Activated T-helper 17 cell treated with anti-CD3 and anti-CD28 coated beads, Interleukin-2, amount 50 U/mL, for 72 hours (primary cell): ENCODE measurements at regions not wholly inside any gene's neighbourhood (a gene's known extent, or its start where the extent isn't known, plus 50 kb on each side); places are given as distances from the start of the nearest gene placed in this dataset.
A peak's percentile ranks its signal among the peaks of the same experiment; 100 is the strongest.

ENCODE experiments used
- ATAC-seq: fragments of 150-1000 bp; cut with Tn5 transposase; replicated peaks from 2 replicates; pipeline ENCODE4 v1.10.0; 2021; ENCODE audit warnings: mild to moderate bottlenecking, moderate library complexity
- H3K27ac Mint-ChIP-seq: one replicate; pipeline ENCODE4 v1.8.0; 2022; ENCODE audit warnings: mixed read lengths
- H3K27me3 Mint-ChIP-seq: one replicate; pipeline ENCODE4 v1.8.0; 2022; ENCODE audit warnings: mixed read lengths
- H3K36me3 Mint-ChIP-seq: one replicate; pipeline ENCODE4 v1.8.0; 2022; ENCODE audit warnings: low read depth, mild to moderate bottlenecking, mixed read lengths
- H3K4me1 Mint-ChIP-seq: one replicate; pipeline ENCODE4 v1.8.0; 2022; ENCODE audit warnings: mixed read lengths
- H3K4me3 Mint-ChIP-seq: one replicate; pipeline ENCODE4 v1.8.0; 2022; ENCODE audit warnings: mild to moderate bottlenecking, mixed read lengths
- H3K9me3 Mint-ChIP-seq: one replicate; pipeline ENCODE4 v1.8.0; 2022; ENCODE audit warnings: mixed read lengths

GRCh38 chr2:128495996-128496547 lies 177.4 kb upstream of the HS6ST1 start:
- Mint-ChIP-seq H3K27me3 (no peaks in the 10 kb centered on the region), H3K36me3 (no peaks in the 10 kb centered on the region), H3K4me3 (no peak overlapping the region), H3K9me3 (no peaks in the 10 kb centered on the region), H3K27ac (no peak overlapping the region), H3K4me1 (no peaks in the 10 kb centered on the region)
- no peak for ATAC-seq

GRCh38 chr2:128496700-128497099 lies 178.0 kb upstream of the HS6ST1 start:
- Mint-ChIP-seq H3K27ac (no peak overlapping the region), H3K27me3 (no peaks in the 10 kb centered on the region), H3K36me3 (no peaks in the 10 kb centered on the region), H3K9me3 (no peaks in the 10 kb centered on the region), H3K4me3 (no peak overlapping the region), H3K4me1 (no peaks in the 10 kb centered on the region)
- ATAC-seq, result no peak

GRCh38 chr2:128497461-128497860 lies 178.8 kb upstream of the HS6ST1 start:
- ATAC-seq, result no peak
- H3K4me3 Mint-ChIP-seq, result no peak overlapping the region
- H3K27ac Mint-ChIP-seq, result no peak overlapping the region
- H3K27me3 Mint-ChIP-seq, result no peaks in the 10 kb centered on the region
- no peaks in the 10 kb centered on the region for H3K36me3 Mint-ChIP-seq
- H3K4me1 Mint-ChIP-seq, result no peaks in the 10 kb centered on the region
- no peaks in the 10 kb centered on the region for H3K9me3 Mint-ChIP-seq

- no peaks in the 10 kb centered on the region for H3K27me3 Mint-ChIP-seq
These were observed 179.4 kb upstream of the HS6ST1 start for GRCh38 chr2:128498086-128498485.

DNA sequence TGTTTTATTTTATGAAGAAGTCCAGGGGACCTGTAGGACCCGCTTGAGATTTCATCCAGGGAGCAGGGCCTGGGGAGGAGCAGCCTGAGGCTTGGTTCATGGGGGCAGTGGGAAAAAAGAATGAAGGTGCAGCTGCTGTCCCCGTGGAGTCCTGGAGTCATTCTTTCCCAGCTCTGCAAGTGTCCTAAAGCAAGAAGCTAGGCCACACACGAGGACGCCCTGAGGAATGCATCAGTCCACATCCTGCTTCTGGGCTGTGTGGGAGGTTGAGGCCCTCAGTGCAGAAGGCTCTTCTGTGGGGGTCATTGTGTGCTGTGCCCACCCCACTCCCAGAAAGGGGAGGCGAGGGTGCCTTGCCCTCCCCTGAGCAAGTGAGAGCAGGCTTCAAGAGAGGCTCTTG lies 179.9 kb upstream of the HS6ST1 start:
- H3K4me1 Mint-ChIP-seq, result no peaks in the 10 kb centered on the region
- no peaks in the 10 kb centered on the region for H3K36me3 Mint-ChIP-seq
- no peak overlapping the region for H3K27ac Mint-ChIP-seq
- ATAC-seq, result no peak
- no peak overlapping the region for H3K4me3 Mint-ChIP-seq
- H3K9me3 Mint-ChIP-seq, result no peaks in the 10 kb centered on the region
- H3K27me3 Mint-ChIP-seq, result no peaks in the 10 kb centered on the region

More at GRCh38 chr2:128498086-128498485, 179.4 kb upstream of the HS6ST1 start:
- ATAC-seq, result no peak
- H3K27ac Mint-ChIP-seq, result no peak overlapping the region
- H3K4me1 Mint-ChIP-seq, result no peaks in the 10 kb centered on the region
- no peak overlapping the region for H3K4me3 Mint-ChIP-seq
- no peaks in the 10 kb centered on the region for H3K36me3 Mint-ChIP-seq
- H3K9me3 Mint-ChIP-seq, result no peaks in the 10 kb centered on the region

DNA sequence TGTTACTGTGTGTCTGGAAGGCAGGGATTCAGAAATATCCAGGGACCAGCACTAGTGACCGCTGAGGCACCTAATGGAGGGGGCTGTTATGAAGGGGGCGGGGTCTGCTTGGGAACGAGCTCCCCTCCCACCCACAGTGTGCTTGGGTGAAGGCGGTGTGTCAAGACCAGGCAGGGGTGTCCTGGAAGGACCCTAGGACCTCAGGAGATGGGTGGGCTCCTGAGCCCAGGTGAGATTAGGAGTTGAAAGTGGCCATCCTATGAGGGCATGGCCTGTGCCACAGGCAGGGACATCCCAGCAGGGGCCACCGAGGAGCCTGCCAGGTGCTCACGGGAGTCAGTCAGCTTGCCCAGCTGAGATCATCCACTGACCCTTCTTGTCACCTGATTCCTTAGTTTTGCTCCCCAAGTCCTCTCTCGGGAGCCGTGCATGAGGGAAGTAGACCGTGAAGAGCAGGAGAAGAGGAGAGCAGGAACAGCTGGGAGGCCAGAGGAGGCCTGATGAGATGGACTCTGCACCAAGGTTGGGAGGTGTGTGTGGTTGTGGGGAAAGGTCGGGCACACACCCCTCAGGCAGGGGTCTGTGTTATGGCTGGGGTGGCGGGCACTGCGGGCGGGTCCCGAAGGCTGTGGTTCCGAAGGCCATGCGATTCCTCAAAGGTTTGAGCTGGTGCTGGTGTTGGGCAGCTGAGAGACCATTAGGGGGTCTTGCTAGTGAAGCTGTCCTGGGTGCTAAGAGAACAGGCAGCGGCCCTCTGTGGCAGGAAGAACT lies 180.9 kb upstream of the HS6ST1 start:
- no peak for ATAC-seq
- Mint-ChIP-seq H3K36me3 (no peaks in the 10 kb centered on the region), H3K27me3 (no peaks in the 10 kb centered on the region), H3K4me1 (no peaks in the 10 kb centered on the region), H3K27ac (no peak overlapping the region), H3K4me3 (no peak overlapping the region), H3K9me3 (no peaks in the 10 kb centered on the region)

GRCh38 chr2:128500138-128500800 lies 181.6 kb upstream of the HS6ST1 start:
- Mint-ChIP-seq H3K4me3 (no peak overlapping the region), H3K36me3 (no peaks in the 10 kb centered on the region), H3K27me3 (no peaks in the 10 kb centered on the region), H3K27ac (no peak overlapping the region), H3K4me1 (no peaks in the 10 kb centered on the region), H3K9me3 (no peaks in the 10 kb centered on the region)
- ATAC-seq, result no peak

GRCh38 chr2:128501006-128501690 lies 182.5 kb upstream of the HS6ST1 start:
- H3K9me3 Mint-ChIP-seq, result no peaks in the 10 kb centered on the region
- no peak overlapping the region for H3K27ac Mint-ChIP-seq
- no peaks in the 10 kb centered on the region for H3K4me1 Mint-ChIP-seq
- peak; percentile 9 for ATAC-seq
- H3K27me3 Mint-ChIP-seq, result no peaks in the 10 kb centered on the region
- H3K4me3 Mint-ChIP-seq, result no peak overlapping the region
- H3K36me3 Mint-ChIP-seq, result no peaks in the 10 kb centered on the region

GRCh38 chr2:128501700-128502099 lies 183.0 kb upstream of the HS6ST1 start:
- Mint-ChIP-seq H3K9me3 (no peaks in the 10 kb centered on the region), H3K27me3 (no peaks in the 10 kb centered on the region), H3K27ac (no peak overlapping the region), H3K4me1 (no peaks in the 10 kb centered on the region), H3K4me3 (no peak overlapping the region), H3K36me3 (no peaks in the 10 kb centered on the region)
- ATAC-seq, result no peak

- Mint-ChIP-seq H3K4me1 (no peaks in the 10 kb centered on the region), H3K27ac (no peak overlapping the region), H3K27me3 (no peaks in the 10 kb centered on the region), H3K36me3 (no peaks in the 10 kb centered on the region), H3K4me3 (no peak overlapping the region), H3K9me3 (no peaks in the 10 kb centered on the region)
- no peak for ATAC-seq
These were observed 183.5 kb upstream of the HS6ST1 start for GRCh38 chr2:128502200-128502599.

GRCh38 chr2:128502638-128503246 lies 184.1 kb upstream of the HS6ST1 start:
- Mint-ChIP-seq H3K36me3 (no peaks in the 10 kb centered on the region), H3K9me3 (no peaks in the 10 kb centered on the region), H3K27me3 (no peaks in the 10 kb centered on the region), H3K4me3 (no peak overlapping the region), H3K4me1 (no peaks in the 10 kb centered on the region), H3K27ac (no peak overlapping the region)
- ATAC-seq, result no peak

- H3K36me3 Mint-ChIP-seq, result no peaks in the 10 kb centered on the region
- no peaks in the 10 kb centered on the region for H3K27me3 Mint-ChIP-seq
- H3K4me3 Mint-ChIP-seq, result no peak overlapping the region
- H3K4me1 Mint-ChIP-seq, result no peaks in the 10 kb centered on the region
- ATAC-seq, result no peak
- H3K27ac Mint-ChIP-seq, result no peak overlapping the region
- no peaks in the 10 kb centered on the region for H3K9me3 Mint-ChIP-seq
These were observed 185.0 kb upstream of the HS6ST1 start for GRCh38 chr2:128503399-128504245.

DNA sequence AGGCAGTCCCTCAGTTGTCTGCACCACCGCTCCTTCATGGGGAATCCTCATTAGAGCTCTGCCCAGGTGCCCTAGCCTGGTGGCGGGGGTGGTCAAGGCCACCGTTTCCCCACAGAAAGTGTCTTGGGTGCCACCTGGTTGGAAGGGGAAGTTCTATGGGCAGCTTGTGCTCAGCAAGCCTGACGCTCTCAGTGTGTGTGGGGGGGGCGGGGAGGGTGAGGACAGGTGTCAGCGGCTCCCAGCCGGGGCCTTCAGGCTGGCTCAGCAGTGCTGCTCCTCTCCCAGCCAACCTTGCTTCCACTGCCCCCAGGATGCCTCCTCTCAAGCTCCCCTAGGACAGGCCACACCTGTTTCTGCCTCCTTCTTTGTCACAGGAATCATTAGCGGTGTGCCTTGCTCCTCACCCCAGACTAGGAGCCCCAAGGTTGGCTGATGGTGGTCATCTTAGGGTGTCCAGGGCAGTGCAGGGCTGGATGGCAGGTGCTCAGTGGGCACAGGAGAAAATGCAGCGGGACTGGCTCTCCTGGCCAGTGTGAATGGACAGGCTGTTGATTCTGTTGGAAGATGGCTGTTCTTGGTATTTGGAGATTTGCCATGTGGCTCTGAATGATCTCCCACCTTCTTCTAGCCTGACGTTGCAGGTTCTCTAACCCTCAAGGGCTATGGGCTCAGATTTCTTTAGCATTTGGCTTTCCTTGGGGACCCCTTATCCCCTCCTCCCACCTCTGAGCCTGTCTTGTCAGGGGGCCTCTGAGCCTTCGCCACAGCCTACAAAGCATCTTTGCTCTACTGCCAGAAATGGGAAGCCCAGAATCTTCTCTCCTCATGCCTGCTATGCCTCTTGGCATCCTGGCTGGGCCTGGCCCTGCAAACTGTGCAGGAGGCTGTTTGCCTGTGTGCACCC lies 185.8 kb upstream of the HS6ST1 start:
- no peaks in the 10 kb centered on the region for H3K27me3 Mint-ChIP-seq
- H3K27ac Mint-ChIP-seq, result no peak overlapping the region
- no peaks in the 10 kb centered on the region for H3K9me3 Mint-ChIP-seq
- H3K36me3 Mint-ChIP-seq, result no peaks in the 10 kb centered on the region
- ATAC-seq, result peak; percentile 14
- H3K4me1 Mint-ChIP-seq, result no peaks in the 10 kb centered on the region
- no peak overlapping the region for H3K4me3 Mint-ChIP-seq
